ENCODE measurements at regions not wholly inside any gene's neighbourhood (a gene's known extent, or its start where the extent isn't known, plus 50 kb on each side); places are given as distances from the start of the nearest gene placed in this dataset.
"Not testable (repeated sequence)": the region's sequence is repeated elsewhere in the genome, so short reads cannot be mapped to it uniquely, and the experiment has no call there.

- CTCF ChIA-PET (ENCODE audit: unreplicated experiment), result no interaction called here
- intact Hi-C loops (cut with micrococcal nuclease; ENCODE audit: unreplicated experiment), result no loop called here
- no peaks in the 10 kb centered on the region for H3K4me1 ChIP-seq (ENCODE audit: insufficient read depth, low read length, poor library complexity, severe bottlenecking)
Measured at GRCh38 chr5:82445726-82446335, 167.7 kb upstream of the RPS23 start.

GRCh38 chr5:82439750-82440445 is 161.7 kb upstream of the RPS23 start:
- BruUV-seq (replicated peaks), result no TSS peak
- ChIA-PET POLR2A (interaction anchor here (0.6 kb wide), 2 partner anchors 78 to 239 kb away, joined by 3 to 4 read pairs; no protein-coding TSS in a partner anchor), CTCF (ENCODE audit: unreplicated experiment) (no interaction called here)
- H3K4me2 ChIP-seq (ENCODE audit: low read length), result no peak overlapping the region
- no peaks in the 10 kb centered on the region for H3K9me2 ChIP-seq (ENCODE audit: insufficient read depth, low read length)
- no peaks in the 10 kb centered on the region for H4K20me1 ChIP-seq (ENCODE audit: insufficient read depth, low read length)
- H3K79me2 ChIP-seq (ENCODE audit: insufficient read depth, low read depth, low read length), result no peaks in the 10 kb centered on the region
- no peak overlapping the region for H3K27ac ChIP-seq (ENCODE audit: low read depth, low read length, poor library complexity, severe bottlenecking)
- DNase-seq (ENCODE audit: low spot score), result no peak
- H3K4me1 ChIP-seq (ENCODE audit: insufficient read depth, low read length, poor library complexity, severe bottlenecking), result no peaks in the 10 kb centered on the region
- TF ChIP-seq, protein P1, sequence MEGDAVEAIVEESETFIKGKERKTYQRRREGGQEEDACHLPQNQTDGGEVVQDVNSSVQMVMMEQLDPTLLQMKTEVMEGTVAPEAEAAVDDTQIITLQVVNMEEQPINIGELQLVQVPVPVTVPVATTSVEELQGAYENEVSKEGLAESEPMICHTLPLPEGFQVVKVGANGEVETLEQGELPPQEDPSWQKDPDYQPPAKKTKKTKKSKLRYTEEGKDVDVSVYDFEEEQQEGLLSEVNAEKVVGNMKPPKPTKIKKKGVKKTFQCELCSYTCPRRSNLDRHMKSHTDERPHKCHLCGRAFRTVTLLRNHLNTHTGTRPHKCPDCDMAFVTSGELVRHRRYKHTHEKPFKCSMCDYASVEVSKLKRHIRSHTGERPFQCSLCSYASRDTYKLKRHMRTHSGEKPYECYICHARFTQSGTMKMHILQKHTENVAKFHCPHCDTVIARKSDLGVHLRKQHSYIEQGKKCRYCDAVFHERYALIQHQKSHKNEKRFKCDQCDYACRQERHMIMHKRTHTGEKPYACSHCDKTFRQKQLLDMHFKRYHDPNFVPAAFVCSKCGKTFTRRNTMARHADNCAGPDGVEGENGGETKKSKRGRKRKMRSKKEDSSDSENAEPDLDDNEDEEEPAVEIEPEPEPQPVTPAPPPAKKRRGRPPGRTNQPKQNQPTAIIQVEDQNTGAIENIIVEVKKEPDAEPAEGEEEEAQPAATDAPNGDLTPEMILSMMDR (conservative IDR thresholded peaks at IDR 0.05; ENCODE audit: low read length), result no peak
- no peak for TF ChIP-seq EZH2phosphoT487 (IDR thresholded peaks at IDR 0.05; ENCODE audit: borderline replicate concordance, low read depth, low read length)
- H3K9me3 ChIP-seq (ENCODE audit: low read length), result no peaks in the 10 kb centered on the region
- no peak overlapping the region for H2AFZ ChIP-seq (ENCODE audit: low read length)
- H3K36me3 ChIP-seq (ENCODE audit: insufficient read depth, low read length), result no peaks in the 10 kb centered on the region
- H3K4me3 ChIP-seq (ENCODE audit: low read depth, low read length, poor library complexity, severe bottlenecking), result no peak overlapping the region
- intact Hi-C loops (cut with micrococcal nuclease; ENCODE audit: unreplicated experiment), result no loop called here

More at GRCh38 chr5:82445726-82446335, 167.7 kb upstream of the RPS23 start:
- H2AFZ ChIP-seq (ENCODE audit: low read length), result no peak overlapping the region
- no peaks in the 10 kb centered on the region for H3K9me2 ChIP-seq (ENCODE audit: insufficient read depth, low read length)
- no peaks in the 10 kb centered on the region for H3K36me3 ChIP-seq (ENCODE audit: insufficient read depth, low read length)
- no peaks in the 10 kb centered on the region for H4K20me1 ChIP-seq (ENCODE audit: insufficient read depth, low read length)
- H3K4me3 ChIP-seq (ENCODE audit: low read depth, low read length, poor library complexity, severe bottlenecking), result no peak overlapping the region
- POLR2A ChIA-PET, result interaction anchor here (0.6 kb wide), 1 partner anchor 1116 kb away, joined by 3 read pairs; no protein-coding TSS in a partner anchor
- no TSS peak for BruUV-seq (replicated peaks)
- H3K79me2 ChIP-seq (ENCODE audit: insufficient read depth, low read depth, low read length), result no peaks in the 10 kb centered on the region
- no peaks in the 10 kb centered on the region for H3K9me3 ChIP-seq (ENCODE audit: low read length)
- DNase-seq (ENCODE audit: low spot score), result no peak
- no peak overlapping the region for H3K27ac ChIP-seq (ENCODE audit: low read depth, low read length, poor library complexity, severe bottlenecking)
- TF ChIP-seq, protein P1 (conservative IDR thresholded peaks at IDR 0.05; ENCODE audit: low read length), result no peak
- TF ChIP-seq EZH2phosphoT487 (IDR thresholded peaks at IDR 0.05; ENCODE audit: borderline replicate concordance, low read depth, low read length), result no peak
- no peak overlapping the region for H3K4me2 ChIP-seq (ENCODE audit: low read length)

GRCh38 chr5:82437565-82437964 is 159.4 kb upstream of the RPS23 start:
- POLR2A ChIA-PET; H3K9me3 ChIP-seq (ENCODE audit: low read length); H4K20me1 ChIP-seq (ENCODE audit: insufficient read depth, low read length); H3K79me2 ChIP-seq (ENCODE audit: insufficient read depth, low read depth, low read length); H3K36me3 ChIP-seq (ENCODE audit: insufficient read depth, low read length); DNase-seq (ENCODE audit: low spot score); H3K4me2 ChIP-seq (ENCODE audit: low read length); intact Hi-C loops (cut with micrococcal nuclease; ENCODE audit: unreplicated experiment); BruUV-seq (replicated peaks); H3K4me3 ChIP-seq (ENCODE audit: low read depth, low read length, poor library complexity, severe bottlenecking); CTCF ChIA-PET (ENCODE audit: unreplicated experiment); H3K27ac ChIP-seq (ENCODE audit: low read depth, low read length, poor library complexity, severe bottlenecking); H3K4me1 ChIP-seq (ENCODE audit: insufficient read depth, low read length, poor library complexity, severe bottlenecking); H3K9me2 ChIP-seq (ENCODE audit: insufficient read depth, low read length); H2AFZ ChIP-seq (ENCODE audit: low read length): not testable (repeated sequence)
